H1 (cell line): ENCODE measurements at regions not wholly inside any gene's neighbourhood (a gene's known extent, or its start where the extent isn't known, plus 50 kb on each side); places are given as distances from the start of the nearest gene placed in this dataset.

ENCODE experiments used
- CTCF ChIA-PET: fragments of 300-600 bp; sonication (Branson Sonifier 250); formaldehyde crosslinking; loops from one replicate; lab custom pipeline; 2021; ENCODE audit not compliant: partially characterized antibody; lab: Charles Lee
- POLR2A ChIA-PET: fragments of 300-600 bp; sonication (Branson Sonifier 250); formaldehyde crosslinking; loops from one replicate; lab custom pipeline; 2021; ENCODE audit warnings: inconsistent platforms; ENCODE audit not compliant: partially characterized antibody; lab: Charles Lee
- DNase-seq, 2 experiments: peaks; one replicate each; pipeline versions ENCODE4 v3.0.0 to v3.0.0-alpha.2; 2010 to 2022; ENCODE audit warnings: low spot score in 2 of 2, low read depth in 1 of 2, mixed read lengths in 1 of 2
- FAIRE-seq: peaks from 2 replicates; lab custom pipeline; 2011; peaks lifted over from hg19 to GRCh38; lab: Jason Lieb, UNC
- H2AFZ ChIP-seq: 2 replicates; pipeline ENCODE4 v1.8.1; 2012; ENCODE audit warnings: low read length, inconsistent platforms
- H2AK5ac ChIP-seq: 2 replicates; pipeline ENCODE4 v1.6.1; 2013; ENCODE audit warnings: low read depth, low read length
- H2BK120ac ChIP-seq: replicated peaks from 2 replicates; pipeline ENCODE3; 2013; ENCODE audit warnings: low read depth, low read length, inconsistent platforms
- H2BK12ac ChIP-seq: 2 replicates; pipeline ENCODE4 v1.6.1; 2013; ENCODE audit warnings: low read depth, low read length
- H2BK15ac ChIP-seq: 2 replicates; pipeline ENCODE4 v1.6.1; 2013; ENCODE audit warnings: low read length
- H2BK20ac ChIP-seq: 2 replicates; pipeline ENCODE4 v1.6.1; 2013; ENCODE audit warnings: low read length
- H2BK5ac ChIP-seq: 2 replicates; pipeline ENCODE4 v1.6.1; 2013; ENCODE audit warnings: low read depth, low read length
- H3K14ac ChIP-seq: 2 replicates; pipeline ENCODE4 v1.6.1; 2013; ENCODE audit warnings: inconsistent platforms; ENCODE audit not compliant: insufficient read length
- H3K18ac ChIP-seq: 2 replicates; pipeline ENCODE4 v1.6.1; 2013; ENCODE audit warnings: low read length; ENCODE audit errors: extremely low read depth
- H3K23ac ChIP-seq: 2 replicates; pipeline ENCODE4 v1.6.1; 2013; ENCODE audit warnings: inconsistent platforms; ENCODE audit not compliant: insufficient read length
- H3K23me2 ChIP-seq: 2 replicates; pipeline ENCODE4 v1.6.1; 2013; ENCODE audit warnings: low read depth, low read length
- H3K27ac ChIP-seq: 2 replicates; pipeline ENCODE4 v1.6.1; 2011; ENCODE audit warnings: low read depth, low read length, inconsistent platforms
- H3K27me3 ChIP-seq, 4 experiments: replicated peaks in 1 of 4; 1 replicate in 1 of 4; 2 replicates in 3 of 4; pipeline versions ENCODE4 v1.6.1 to v1.8.1; 2011 to 2013; ENCODE audit warnings: low read length in 3 of 4, mild to moderate bottlenecking in 3 of 4, inconsistent platforms in 2 of 4, mixed read lengths in 2 of 4, moderate library complexity in 1 of 4; ENCODE audit not compliant: control insufficient read depth in 3 of 4, insufficient read depth in 3 of 4; ENCODE audit errors: extremely low read depth in 1 of 4
- H3K36me3 ChIP-seq, 4 experiments: 2 replicates each; pipeline versions ENCODE4 v1.6.1 to v1.8.1; 2011 to 2013; ENCODE audit warnings: mild to moderate bottlenecking in 4 of 4, low read length in 3 of 4, moderate library complexity in 2 of 4, control low read depth in 1 of 4, inconsistent platforms in 1 of 4; ENCODE audit not compliant: insufficient read depth in 4 of 4, control insufficient read depth in 2 of 4
- H3K4ac ChIP-seq: replicated peaks from 2 replicates; pipeline ENCODE3; 2013; ENCODE audit warnings: low read length, low read depth, mixed read lengths, inconsistent platforms; ENCODE audit not compliant: insufficient read length
- H3K4me1 ChIP-seq, 4 experiments: replicated peaks in 1 of 4; 1 replicate in 1 of 4; 2 replicates in 3 of 4; pipeline versions ENCODE4 v1.6.1 to v1.8.1; 2011 to 2013; ENCODE audit warnings: low read length in 3 of 4, inconsistent platforms in 2 of 4, mixed read lengths in 1 of 4; ENCODE audit not compliant: insufficient read depth in 4 of 4, control insufficient read depth in 3 of 4
- H3K4me2 ChIP-seq, 2 experiments: 2 replicates each; pipeline versions ENCODE4 v1.6.1 to v1.8.1; 2011 to 2013; ENCODE audit warnings: low read depth in 2 of 2, low read length in 2 of 2, control low read depth in 1 of 2, inconsistent platforms in 1 of 2, mild to moderate bottlenecking in 1 of 2; ENCODE audit not compliant: insufficient read depth in 1 of 2
- H3K4me3 ChIP-seq, 4 experiments: fragments of 200-600, 300-600 bp in 1 of 4; sonication (generic), shearing (Covaris generic), sonication (Bioruptor Twin) in 1 of 4; 2 replicates each; pipeline versions ENCODE4 v1.5.1 to v1.8.1; 2011 to 2016; ENCODE audit warnings: low read length in 4 of 4, low read depth in 3 of 4, control low read depth in 2 of 4, inconsistent platforms in 2 of 4, mild to moderate bottlenecking in 2 of 4, mixed read lengths in 1 of 4, moderate library complexity in 1 of 4; ENCODE audit not compliant: insufficient read depth in 2 of 4; ENCODE audit errors: extremely low read depth in 1 of 4
- H3K56ac ChIP-seq: replicated peaks from 2 replicates; pipeline ENCODE3; 2013; ENCODE audit warnings: low read depth, mild to moderate bottlenecking, mixed read lengths, low read length, inconsistent platforms; ENCODE audit not compliant: insufficient read length
- H3K79me1 ChIP-seq: 2 replicates; pipeline ENCODE4 v1.6.1; 2013; ENCODE audit warnings: low read depth, low read length, control low read depth
- H3K79me2 ChIP-seq, 2 experiments: 2 replicates each; pipeline versions ENCODE4 v1.6.1 to v1.8.1; 2012 to 2013; ENCODE audit warnings: low read length in 2 of 2, mild to moderate bottlenecking in 2 of 2, inconsistent platforms in 1 of 2; ENCODE audit not compliant: insufficient read depth in 2 of 2, control insufficient read depth in 1 of 2
- H3K9ac ChIP-seq, 4 experiments: replicated peaks in 1 of 4; 1 replicate in 1 of 4; 2 replicates in 3 of 4; pipeline versions ENCODE4 v1.6.1 to v1.8.1; 2011 to 2013; ENCODE audit warnings: low read depth in 3 of 4, low read length in 3 of 4, control low read depth in 2 of 4, mild to moderate bottlenecking in 2 of 4, moderate library complexity in 2 of 4, inconsistent platforms in 1 of 4; ENCODE audit errors: extremely low read depth in 1 of 4
- H3K9me3 ChIP-seq, 2 experiments: 2 replicates each; pipeline versions ENCODE4 v1.6.1 to v1.8.1; 2012 to 2013; ENCODE audit warnings: mild to moderate bottlenecking in 2 of 2, moderate library complexity in 2 of 2, control low read depth in 1 of 2, inconsistent platforms in 1 of 2, low read depth in 1 of 2, low read length in 1 of 2, mixed read lengths in 1 of 2; ENCODE audit not compliant: insufficient read depth in 2 of 2
- H4K20me1 ChIP-seq, 2 experiments: replicated peaks in 1 of 2; 2 replicates each; pipeline versions ENCODE3 to v1.8.1; 2011 to 2013; ENCODE audit warnings: inconsistent platforms in 2 of 2, low read length in 2 of 2, mild to moderate bottlenecking in 1 of 2; ENCODE audit not compliant: insufficient read depth in 2 of 2, control insufficient read depth in 1 of 2
- H4K5ac ChIP-seq: 2 replicates; pipeline ENCODE4 v1.6.1; 2013; ENCODE audit warnings: low read length, low read depth, mixed read lengths, inconsistent platforms; ENCODE audit not compliant: insufficient read length
- H4K8ac ChIP-seq: 2 replicates; pipeline ENCODE4 v1.8.0; 2013; ENCODE audit warnings: mild to moderate bottlenecking, moderate library complexity, low read length, inconsistent platforms; ENCODE audit not compliant: insufficient read depth; ENCODE audit errors: extremely low read depth
- H4K91ac ChIP-seq: replicated peaks from 2 replicates; pipeline ENCODE3; 2013; ENCODE audit warnings: low read length, mixed read lengths, inconsistent platforms; ENCODE audit not compliant: insufficient read length
- EZH2 ChIP-seq: fragments of 200-600 bp; sonication (generic); IDR thresholded peaks from 2 replicates; pipeline ENCODE4 v1.7.1; 2012; ENCODE audit warnings: low read depth, mild to moderate bottlenecking, moderate library complexity, low read length, inconsistent platforms; ENCODE audit not compliant: severe bottlenecking
- RBBP5 ChIP-seq: IDR thresholded peaks from 2 replicates; pipeline ENCODE4 v1.7.1; 2012; ENCODE audit warnings: low read depth, mild to moderate bottlenecking, inconsistent platforms, low read length, moderate library complexity, borderline replicate concordance
- SP1 ChIP-seq: IDR thresholded peaks from 2 replicates; pipeline ENCODE4 v1.6.1; 2011; ENCODE audit warnings: low read depth, low read length
- TAF1 ChIP-seq: IDR thresholded peaks from 2 replicates; pipeline ENCODE4 v1.6.1; 2011; ENCODE audit warnings: mild to moderate bottlenecking, low read depth, low read length
- YY1 ChIP-seq: IDR thresholded peaks from 2 replicates; pipeline ENCODE4 v1.6.1; 2011; ENCODE audit warnings: low read depth, mild to moderate bottlenecking, low read length
- WGBS, 2 experiments: shearing (Covaris generic) in 1 of 2; methylation state at CpG; one replicate each; pipeline versions ENCODE4 v1.1.6 to v1.1.7; 2013 to 2015; ENCODE audit warnings: low lambda C conversion rate in 2 of 2, mixed read lengths in 2 of 2, inconsistent platforms in 1 of 2, low coverage in 1 of 2, missing lambda C conversion rate in 1 of 2; ENCODE audit not compliant: insufficient replicate concordance in 2 of 2, insufficient coverage in 1 of 2, insufficient read length in 1 of 2; ENCODE audit errors: extremely low coverage in 1 of 2, missing lambda C conversion rate in 1 of 2; 5-methylcytosine and 5-hydroxymethylcytosine counted together

DNA sequence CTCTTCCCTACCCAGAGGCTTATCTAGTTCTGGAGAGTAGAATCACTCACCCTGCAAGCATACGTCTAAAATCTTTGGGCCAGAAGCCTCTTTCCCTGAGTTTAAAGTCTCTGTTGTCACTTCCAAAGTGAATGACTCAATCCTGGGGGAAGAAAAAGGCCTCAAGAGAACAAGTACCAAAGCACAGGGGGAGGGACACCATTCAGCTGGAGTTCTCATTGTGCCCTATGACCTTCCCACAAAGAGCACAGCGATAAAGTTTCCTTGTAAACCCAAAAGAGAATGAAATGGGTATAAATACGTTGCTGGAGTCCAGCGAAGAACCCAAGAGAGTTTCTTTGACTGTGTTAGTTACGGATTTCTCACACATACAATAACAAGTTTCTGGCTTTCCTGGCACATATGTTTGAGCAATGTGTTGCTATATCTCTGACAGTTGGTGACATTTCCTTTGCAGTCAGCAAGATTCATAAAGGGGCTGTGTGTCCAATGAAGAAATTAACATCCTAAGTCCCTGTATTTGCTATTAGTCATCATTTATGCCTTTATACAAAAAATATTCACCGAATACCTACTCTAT is 107.3 kb upstream of the PTPRG start:
- Histone ChIP-seq H3K4me3 (no peak overlapping the region), H3K4ac (no peak overlapping the region), H4K20me1 (no peaks in the 10 kb centered on the region), H3K27ac (no peak overlapping the region), H2BK12ac (no peak overlapping the region), H3K27me3 (no peaks in the 10 kb centered on the region)
- FAIRE-seq, result no peak
- TF ChIP-seq EZH2, result no peak
- no peak for TF ChIP-seq YY1
- TF ChIP-seq SP1, result no peak
- no peak for TF ChIP-seq RBBP5
- TF ChIP-seq TAF1, result no peak
- TF ChIP-seq, all 59 proteins: peak for 0
- no peak overlapping the region for H3K9ac ChIP-seq
- no peaks in the 10 kb centered on the region for H3K79me1 ChIP-seq
- H3K9me3 ChIP-seq, result no peaks in the 10 kb centered on the region
- H3K56ac ChIP-seq, result no peak overlapping the region
- H2BK15ac ChIP-seq, result no peak overlapping the region
- no peak overlapping the region for H3K4me2 ChIP-seq
- no peak overlapping the region for H2BK20ac ChIP-seq
- H2AK5ac ChIP-seq, result no peak overlapping the region
- no peak overlapping the region for H2BK5ac ChIP-seq
- no peak overlapping the region for H4K5ac ChIP-seq
- no peak overlapping the region for H4K91ac ChIP-seq
- H3K4me1 ChIP-seq, result no peaks in the 10 kb centered on the region
- WGBS, 2 experiments, result 87% methylated on average over 6 of the region's 6 CpGs; no CpG with 5 or more reads in 1 of the 2 experiments
- H3K36me3 ChIP-seq, result no peaks in the 10 kb centered on the region
- H4K8ac ChIP-seq, result no peak overlapping the region
- no peak overlapping the region for H3K23ac ChIP-seq
- no peak overlapping the region for H2BK120ac ChIP-seq
- H2AFZ ChIP-seq, result peak overlapping the region; percentile 25; the same call in 1 of the 2 replicates
- no peaks in the 10 kb centered on the region for H3K79me2 ChIP-seq
- ChIA-PET CTCF (interaction anchor here (0.7 to 0.9 kb wide), 2 partner anchors 13 to 72 kb away, joined by 3 read pairs; no protein-coding TSS in a partner anchor), POLR2A (no interaction called here)
- H3K23me2 ChIP-seq, result no peaks in the 10 kb centered on the region
- H3K18ac ChIP-seq, result no peak overlapping the region
- no peak for DNase-seq
- no peak overlapping the region for H3K14ac ChIP-seq
